WTC11 (cell line): ENCODE measurements at regions not wholly inside any gene's neighbourhood (a gene's known extent, or its start where the extent isn't known, plus 50 kb on each side); places are given as distances from the start of the nearest gene placed in this dataset.

Experiments used
- ATAC-seq: fragments of 200-7000 bp; cut with Tn5 transposase; 2 replicates; pipeline ENCODE4 v1.10.0; 2021; ENCODE audit warnings: mild to moderate bottlenecking, moderate library complexity
- CTCF ChIA-PET: fragments of 300-600 bp; sonication (Branson Sonifier 250); formaldehyde crosslinking; loops from one replicate; lab custom pipeline; 2021; ENCODE audit warnings: antibody characterized with exemption; lab: Charles Lee
- POLR2A ChIA-PET: fragments of 350-600 bp; sonication (Branson Sonifier 250); formaldehyde crosslinking; loops from one replicate; lab custom pipeline; 2021; ENCODE audit warnings: antibody characterized with exemption; lab: Charles Lee
- DNase-seq: peaks from one replicate; pipeline ENCODE4 v3.0.0; 2021; ENCODE audit warnings: low spot score
- H3K27ac Mint-ChIP-seq: 2 replicates; pipeline ENCODE4 v1.8.0; 2021; ENCODE audit warnings: mixed read lengths
- H3K27me3 Mint-ChIP-seq: 2 replicates; pipeline ENCODE4 v1.8.0; 2021; ENCODE audit warnings: low read depth, mild to moderate bottlenecking, moderate library complexity, mixed read lengths
- H3K36me3 Mint-ChIP-seq: 2 replicates; pipeline ENCODE4 v1.8.0; 2021; ENCODE audit warnings: mixed read lengths
- H3K4me1 Mint-ChIP-seq: 2 replicates; pipeline ENCODE4 v1.8.0; 2022; ENCODE audit warnings: mixed read lengths
- H3K4me3 Mint-ChIP-seq: 2 replicates; pipeline ENCODE4 v1.8.0; 2021; ENCODE audit warnings: mild to moderate bottlenecking, moderate library complexity, mixed read lengths
- H3K9me3 Mint-ChIP-seq: 2 replicates; pipeline ENCODE4 v1.8.0; 2021; ENCODE audit warnings: mixed read lengths
- CBFB ChIP-seq: sonication (generic); formaldehyde crosslinking; IDR thresholded peaks from 2 replicates; pipeline ENCODE4 v1.8.1; 2022; ENCODE audit warnings: mild to moderate bottlenecking, low read depth, missing genetic modification reagents
- EMX1 ChIP-seq: fragments of 250-450 bp; sonication (Bioruptor Pico); IDR thresholded peaks from 2 replicates; pipeline ENCODE4 v1.8.0; 2021; ENCODE audit warnings: mild to moderate bottlenecking
- FOXP1 ChIP-seq: sonication (generic); formaldehyde crosslinking; IDR thresholded peaks from 2 replicates; pipeline ENCODE4 v1.8.0; 2022; ENCODE audit warnings: missing genetic modification reagents, mild to moderate bottlenecking, moderate library complexity, borderline replicate concordance
- GABPB1 ChIP-seq: sonication (generic); formaldehyde crosslinking; IDR thresholded peaks from 2 replicates; pipeline ENCODE4 v1.8.1; 2023; ENCODE audit warnings: mild to moderate bottlenecking, missing genetic modification reagents
- GRHL2 ChIP-seq: fragments of 250-450 bp; sonication (Bioruptor Pico); IDR thresholded peaks from 2 replicates; pipeline ENCODE4 v1.8.0; 2022; ENCODE audit warnings: mild to moderate bottlenecking, moderate library complexity; ENCODE audit not compliant: insufficient replicate concordance, severe bottlenecking
- IRF2 ChIP-seq: sonication (generic); formaldehyde crosslinking; IDR thresholded peaks from 2 replicates; pipeline ENCODE4 v1.8.0; 2022; ENCODE audit warnings: low read depth, missing genetic modification reagents, borderline replicate concordance
- KAT7 ChIP-seq: sonication (generic); formaldehyde crosslinking; IDR thresholded peaks from 2 replicates; pipeline ENCODE4 v1.8.1; 2023; ENCODE audit warnings: missing genetic modification reagents, mild to moderate bottlenecking, borderline replicate concordance
- NR3C1 ChIP-seq: sonication (generic); formaldehyde crosslinking; conservative IDR thresholded peaks from 2 replicates; pipeline ENCODE4 v1.8.1; 2023; ENCODE audit warnings: low read depth, mild to moderate bottlenecking, missing genetic modification reagents
- RELA ChIP-seq: sonication (generic); formaldehyde crosslinking; IDR thresholded peaks from 2 replicates; pipeline ENCODE4 v1.8.1; 2022; ENCODE audit warnings: missing genetic modification reagents, mild to moderate bottlenecking, borderline replicate concordance
- SMAD4 ChIP-seq: sonication (generic); formaldehyde crosslinking; IDR thresholded peaks from 2 replicates; pipeline ENCODE4 v1.8.0; 2022; ENCODE audit warnings: mild to moderate bottlenecking, missing genetic modification reagents
- TEAD4 ChIP-seq: sonication (generic); formaldehyde crosslinking; IDR thresholded peaks from 2 replicates; pipeline ENCODE4 v1.8.0; 2022; ENCODE audit warnings: mild to moderate bottlenecking, missing genetic modification reagents
- ZNF121 ChIP-seq: sonication (generic); formaldehyde crosslinking; IDR thresholded peaks from 2 replicates; pipeline ENCODE4 v1.8.0; 2023; ENCODE audit warnings: missing genetic modification reagents
- ZNF138 ChIP-seq: sonication (generic); formaldehyde crosslinking; conservative IDR thresholded peaks from 2 replicates; pipeline ENCODE4 v1.8.1; 2022; ENCODE audit warnings: mild to moderate bottlenecking, moderate library complexity, missing genetic modification reagents
- ZNF232 ChIP-seq: sonication (generic); formaldehyde crosslinking; IDR thresholded peaks from 2 replicates; pipeline ENCODE4 v1.8.0; 2022; ENCODE audit warnings: mild to moderate bottlenecking, missing genetic modification reagents
- ZNF423 ChIP-seq: fragments of 250-450 bp; sonication (Bioruptor Pico); IDR thresholded peaks from 2 replicates; pipeline ENCODE4 v2.1.2; 2022; ENCODE audit warnings: mild to moderate bottlenecking, moderate library complexity
- ZNF671 ChIP-seq: fragments of 250-450 bp; sonication (Bioruptor Pico); IDR thresholded peaks from 2 replicates; pipeline ENCODE4 v1.8.0; 2021; ENCODE audit warnings: mild to moderate bottlenecking
- TF ChIP-seq, protein P1 (sequence below): fragments of 250-450 bp; sonication (Bioruptor Pico); IDR thresholded peaks from 2 replicates; pipeline ENCODE4 v1.9.0; 2021; ENCODE audit warnings: mild to moderate bottlenecking
- TF ChIP-seq, protein P2 (sequence below): sonication (generic); formaldehyde crosslinking; IDR thresholded peaks from 2 replicates; pipeline ENCODE4 v1.8.0; 2023; ENCODE audit warnings: mild to moderate bottlenecking, missing genetic modification reagents
- TF ChIP-seq, protein P3 (sequence below): sonication (generic); formaldehyde crosslinking; IDR thresholded peaks from 2 replicates; pipeline ENCODE4 v1.8.1; 2022; ENCODE audit warnings: missing genetic modification reagents, borderline replicate concordance

- no peak for DNase-seq
- Mint-ChIP-seq H3K27me3 (no peaks in the 10 kb centered on the region), H3K9me3 (no peaks in the 10 kb centered on the region), H3K4me3 (no peak overlapping the region), H3K27ac (no peak overlapping the region), H3K36me3 (no peaks in the 10 kb centered on the region), H3K4me1 (no peaks in the 10 kb centered on the region)
- TF ChIP-seq FOXP1 (CRISPR knock-in tag), result no peak
- no peak for TF ChIP-seq SMAD4 (CRISPR knock-in tag)
- TF ChIP-seq ZNF232 (CRISPR knock-in tag), result no peak
- TF ChIP-seq, protein P1, sequence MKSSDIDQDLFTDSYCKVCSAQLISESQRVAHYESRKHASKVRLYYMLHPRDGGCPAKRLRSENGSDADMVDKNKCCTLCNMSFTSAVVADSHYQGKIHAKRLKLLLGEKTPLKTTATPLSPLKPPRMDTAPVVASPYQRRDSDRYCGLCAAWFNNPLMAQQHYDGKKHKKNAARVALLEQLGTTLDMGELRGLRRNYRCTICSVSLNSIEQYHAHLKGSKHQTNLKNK, result no peak
- no peak for TF ChIP-seq ZNF671 (CRISPR knock-in tag)
- TF ChIP-seq GABPB1 (CRISPR knock-in tag), result no peak
- TF ChIP-seq ZNF138 (CRISPR knock-in tag), result no peak
- no peak for TF ChIP-seq GRHL2 (CRISPR knock-in tag)
- TF ChIP-seq CBFB (CRISPR knock-in tag), result no peak
- TF ChIP-seq TEAD4, result no peak
- TF ChIP-seq IRF2 (CRISPR knock-in tag), result no peak
- no peak for ATAC-seq
- CTCF ChIA-PET, result no interaction called here
- POLR2A ChIA-PET, result no interaction called here
Observed at GRCh38 chr1:198948895-198949659, 310.2 kb downstream of the PTPRC start.

DNA sequence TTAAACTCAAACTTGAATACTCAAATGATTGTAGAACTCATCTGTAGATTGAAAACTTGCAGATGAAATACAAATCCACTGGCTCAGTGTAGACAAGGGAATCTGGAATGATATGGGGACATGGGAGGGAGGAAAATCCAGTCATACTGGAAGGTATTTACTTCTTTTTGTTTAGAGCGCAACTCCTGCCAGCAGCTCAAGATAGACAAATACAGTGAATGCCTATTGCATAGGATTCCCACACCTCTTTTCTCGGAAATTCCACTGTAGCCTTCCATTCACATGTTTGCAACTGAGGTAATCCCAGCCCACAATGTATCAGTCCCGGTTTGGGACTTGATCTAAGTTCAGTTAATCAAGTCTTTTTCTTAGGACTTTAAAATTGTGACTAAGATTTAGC, 311.2 kb downstream of the PTPRC start:
- POLR2A ChIA-PET, result interaction anchor here (0.6 kb wide), 1 partner anchor 42 kb away, joined by 3 read pairs; no protein-coding TSS in a partner anchor
- Mint-ChIP-seq H3K36me3 (no peaks in the 10 kb centered on the region; the same call in 1 of the 2 replicates), H3K4me1 (no peaks in the 10 kb centered on the region), H3K27ac (no peak overlapping the region), H3K9me3 (peaks cover 5% of the 10 kb centered on the region), H3K27me3 (no peaks in the 10 kb centered on the region)
- CTCF ChIA-PET, result no interaction called here
- ATAC-seq (no peak), DNase-seq (no peak)
- TF ChIP-seq ZNF423 (no peak), RELA (CRISPR knock-in tag) (no peak)
- TF ChIP-seq, all 79 proteins: peak for 0
- no peak overlapping the region for H3K4me3 Mint-ChIP-seq

- DNase-seq (no peak), ATAC-seq (no peak)
- no peaks in the 10 kb centered on the region for H3K27me3 Mint-ChIP-seq
- POLR2A ChIA-PET, result no interaction called here
- TF ChIP-seq NR3C1 (CRISPR knock-in tag) (no peak), ZNF423 (no peak)
- TF ChIP-seq, protein P2, sequence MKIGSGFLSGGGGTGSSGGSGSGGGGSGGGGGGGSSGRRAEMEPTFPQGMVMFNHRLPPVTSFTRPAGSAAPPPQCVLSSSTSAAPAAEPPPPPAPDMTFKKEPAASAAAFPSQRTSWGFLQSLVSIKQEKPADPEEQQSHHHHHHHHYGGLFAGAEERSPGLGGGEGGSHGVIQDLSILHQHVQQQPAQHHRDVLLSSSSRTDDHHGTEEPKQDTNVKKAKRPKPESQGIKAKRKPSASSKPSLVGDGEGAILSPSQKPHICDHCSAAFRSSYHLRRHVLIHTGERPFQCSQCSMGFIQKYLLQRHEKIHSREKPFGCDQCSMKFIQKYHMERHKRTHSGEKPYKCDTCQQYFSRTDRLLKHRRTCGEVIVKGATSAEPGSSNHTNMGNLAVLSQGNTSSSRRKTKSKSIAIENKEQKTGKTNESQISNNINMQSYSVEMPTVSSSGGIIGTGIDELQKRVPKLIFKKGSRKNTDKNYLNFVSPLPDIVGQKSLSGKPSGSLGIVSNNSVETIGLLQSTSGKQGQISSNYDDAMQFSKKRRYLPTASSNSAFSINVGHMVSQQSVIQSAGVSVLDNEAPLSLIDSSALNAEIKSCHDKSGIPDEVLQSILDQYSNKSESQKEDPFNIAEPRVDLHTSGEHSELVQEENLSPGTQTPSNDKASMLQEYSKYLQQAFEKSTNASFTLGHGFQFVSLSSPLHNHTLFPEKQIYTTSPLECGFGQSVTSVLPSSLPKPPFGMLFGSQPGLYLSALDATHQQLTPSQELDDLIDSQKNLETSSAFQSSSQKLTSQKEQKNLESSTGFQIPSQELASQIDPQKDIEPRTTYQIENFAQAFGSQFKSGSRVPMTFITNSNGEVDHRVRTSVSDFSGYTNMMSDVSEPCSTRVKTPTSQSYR (CRISPR knock-in tag), result no peak
- H3K9me3 Mint-ChIP-seq, result peaks cover 14% of the 10 kb centered on the region
- no peak overlapping the region for H3K27ac Mint-ChIP-seq
- CTCF ChIA-PET, result no interaction called here
- H3K4me1 Mint-ChIP-seq, result peaks cover 6% of the 10 kb centered on the region
- H3K4me3 Mint-ChIP-seq, result no peak overlapping the region
- H3K36me3 Mint-ChIP-seq, result no peaks in the 10 kb centered on the region; the same call in 1 of the 2 replicates
Observed at GRCh38 chr1:198955085-198955484, 316.2 kb downstream of the PTPRC start.

- no peak overlapping the region for H3K27ac Mint-ChIP-seq
- ChIA-PET POLR2A (no interaction called here), CTCF (no interaction called here)
- H3K36me3 Mint-ChIP-seq, result no peaks in the 10 kb centered on the region; the same call in 1 of the 2 replicates
- peaks cover 14% of the 10 kb centered on the region for H3K9me3 Mint-ChIP-seq
- no peak for ATAC-seq
- H3K4me1 Mint-ChIP-seq, result peaks cover 6% of the 10 kb centered on the region
- DNase-seq, result no peak
- no peak overlapping the region for H3K4me3 Mint-ChIP-seq
- TF ChIP-seq EMX1 (CRISPR knock-in tag) (no peak), KAT7 (CRISPR knock-in tag) (no peak), ZNF121 (CRISPR knock-in tag) (no peak)
- TF ChIP-seq, protein P3, sequence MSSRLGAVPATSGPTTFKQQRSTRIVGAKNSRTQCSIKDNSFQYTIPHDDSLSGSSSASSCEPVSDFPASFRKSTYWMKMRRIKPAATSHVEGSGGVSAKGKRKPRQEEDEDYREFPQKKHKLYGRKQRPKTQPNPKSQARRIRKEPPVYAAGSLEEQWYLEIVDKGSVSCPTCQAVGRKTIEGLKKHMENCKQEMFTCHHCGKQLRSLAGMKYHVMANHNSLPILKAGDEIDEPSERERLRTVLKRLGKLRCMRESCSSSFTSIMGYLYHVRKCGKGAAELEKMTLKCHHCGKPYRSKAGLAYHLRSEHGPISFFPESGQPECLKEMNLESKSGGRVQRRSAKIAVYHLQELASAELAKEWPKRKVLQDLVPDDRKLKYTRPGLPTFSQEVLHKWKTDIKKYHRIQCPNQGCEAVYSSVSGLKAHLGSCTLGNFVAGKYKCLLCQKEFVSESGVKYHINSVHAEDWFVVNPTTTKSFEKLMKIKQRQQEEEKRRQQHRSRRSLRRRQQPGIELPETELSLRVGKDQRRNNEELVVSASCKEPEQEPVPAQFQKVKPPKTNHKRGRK (CRISPR knock-in tag), result no peak
- no peaks in the 10 kb centered on the region for H3K27me3 Mint-ChIP-seq
Observed at GRCh38 chr1:198957044-198957443, 318.2 kb downstream of the PTPRC start.
